ENCODE measurements at regions not wholly inside any gene's neighbourhood (a gene's known extent, or its start where the extent isn't known, plus 50 kb on each side); places are given as distances from the start of the nearest gene placed in this dataset.

- TF ChIP-seq CTCF (IDR thresholded peaks at IDR 0.05; ENCODE audit: low read depth, low read length, missing control alignments): no peak
- DNase-seq (ENCODE audit: low read depth): no peak
- no peak overlapping the region for H3K4me3 ChIP-seq (ENCODE audit: low read depth, low read length)
These were observed 101.0 kb downstream of the SLITRK6 start for GRCh38 chr13:85698256-85698655.

- DNase-seq (ENCODE audit: low read depth): no peak
- no peak for TF ChIP-seq CTCF (IDR thresholded peaks at IDR 0.05; ENCODE audit: low read depth, low read length, missing control alignments)
- H3K4me3 ChIP-seq (ENCODE audit: low read depth, low read length): no peak overlapping the region
These were observed 104.2 kb downstream of the SLITRK6 start for GRCh38 chr13:85694992-85695391.

- H3K4me3 ChIP-seq (ENCODE audit: low read depth, low read length): no peak overlapping the region
- DNase-seq (ENCODE audit: low read depth): no peak
- no peak for TF ChIP-seq CTCF (IDR thresholded peaks at IDR 0.05; ENCODE audit: low read depth, low read length, missing control alignments)
These were observed 105.2 kb downstream of the SLITRK6 start for GRCh38 chr13:85693889-85694511.

GRCh38 chr13:85690368-85690767, 108.9 kb downstream of the SLITRK6 start:
- no peak for TF ChIP-seq CTCF (IDR thresholded peaks at IDR 0.05; ENCODE audit: low read depth, low read length, missing control alignments)
- DNase-seq (ENCODE audit: low read depth): no peak
- H3K4me3 ChIP-seq (ENCODE audit: low read depth, low read length): no peak overlapping the region

GRCh38 chr13:85685436-85685835, 113.8 kb downstream of the SLITRK6 start:
- no peak for TF ChIP-seq CTCF (IDR thresholded peaks at IDR 0.05; ENCODE audit: low read depth, low read length, missing control alignments)
- no peak overlapping the region for H3K4me3 ChIP-seq (ENCODE audit: low read depth, low read length)
- DNase-seq (ENCODE audit: low read depth): no peak

GRCh38 chr13:85675151-85675907, 123.9 kb downstream of the SLITRK6 start:
- no peak for DNase-seq (ENCODE audit: low read depth)
- no peak for TF ChIP-seq CTCF (IDR thresholded peaks at IDR 0.05; ENCODE audit: low read depth, low read length, missing control alignments)
- no peak overlapping the region for H3K4me3 ChIP-seq (ENCODE audit: low read depth, low read length)

GRCh38 chr13:85671336-85671735, 127.9 kb downstream of the SLITRK6 start:
- no peak for TF ChIP-seq CTCF (IDR thresholded peaks at IDR 0.05; ENCODE audit: low read depth, low read length, missing control alignments)
- no peak overlapping the region for H3K4me3 ChIP-seq (ENCODE audit: low read depth, low read length)
- no peak for DNase-seq (ENCODE audit: low read depth)

Data from GM12864 (cell line).